ENCODE measurements at regions not wholly inside any gene's neighbourhood (a gene's known extent, or its start where the extent isn't known, plus 50 kb on each side); places are given as distances from the start of the nearest gene placed in this dataset.

- TF ChIP-seq CTCF (IDR thresholded peaks at IDR 0.05), result no peak
- TF ChIP-seq POLR2A (IDR thresholded peaks at IDR 0.05), result no peak
These were observed 242.5 kb upstream of the AJAP1 start for GRCh38 chr1:4411862-4412261.

All from thyroid gland (tissue), 4 donors.